ENCODE measurements at regions not wholly inside any gene's neighbourhood (a gene's known extent, or its start where the extent isn't known, plus 50 kb on each side); places are given as distances from the start of the nearest gene placed in this dataset.

DNA sequence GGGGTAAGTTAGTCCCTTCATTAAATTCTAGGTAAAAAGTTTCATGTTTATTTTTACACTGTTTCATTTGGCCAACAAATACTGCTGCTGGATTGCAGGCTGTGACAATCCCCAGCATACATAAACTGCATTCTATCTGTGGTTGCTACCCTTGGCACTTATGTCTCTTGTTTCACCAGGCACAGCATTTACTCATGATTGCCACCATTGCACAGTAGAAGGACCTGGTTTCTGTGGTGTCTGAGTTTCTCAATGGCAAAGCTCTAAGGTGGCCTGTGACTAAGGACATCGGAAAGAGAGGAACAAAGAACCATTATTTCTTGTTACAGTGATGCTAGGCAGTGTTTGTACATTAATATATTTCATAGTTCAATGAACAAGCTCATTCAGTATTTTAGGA is 878.4 kb upstream of the NEGR1 start:
- no peak overlapping the region for H3K4me2 ChIP-seq (ENCODE audit: low read length)
- no peaks in the 10 kb centered on the region for H3K36me3 ChIP-seq (ENCODE audit: insufficient read depth, low read length)

DNA sequence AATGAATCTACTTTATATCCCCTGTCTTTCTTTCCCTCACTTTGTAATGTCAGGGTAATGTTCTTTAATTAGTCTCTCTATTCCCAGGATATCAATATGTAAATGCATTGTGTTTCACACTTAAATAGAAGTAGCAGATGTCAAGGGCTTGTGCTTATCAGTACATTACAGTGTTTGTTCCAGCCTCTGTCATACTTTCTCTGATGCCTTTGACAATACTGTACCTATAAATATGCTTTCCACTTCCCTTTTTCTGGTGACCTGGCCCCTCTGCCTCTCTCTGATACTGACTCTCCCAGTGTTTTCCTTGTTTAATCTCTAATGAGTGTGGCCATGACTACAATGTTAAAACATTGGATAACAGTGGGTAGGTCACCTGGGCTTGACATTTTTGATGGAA is 862.0 kb upstream of the NEGR1 start:
- H3K4me2 ChIP-seq (ENCODE audit: low read length) = no peak overlapping the region
- H3K36me3 ChIP-seq (ENCODE audit: insufficient read depth, low read length) = no peaks in the 10 kb centered on the region
- H3K9ac ChIP-seq (ENCODE audit: low read depth, low read length) = no peak overlapping the region
- H3K27me3 ChIP-seq (ENCODE audit: control insufficient read depth, insufficient read depth, low read length) = no peaks in the 10 kb centered on the region
- no peaks in the 10 kb centered on the region for H3K4me1 ChIP-seq (ENCODE audit: control insufficient read depth, insufficient read depth, low read length)
- H3K9me3 ChIP-seq (replicated peaks; ENCODE audit: low read length) = peaks cover 5% of the 10 kb centered on the region
- H3K4me3 ChIP-seq (ENCODE audit: low read length) = no peak overlapping the region

More for the DNA sequence above, 878.4 kb upstream of the NEGR1 start:
- Histone ChIP-seq H3K9me3 (replicated peaks; ENCODE audit: low read length) (peaks cover 4% of the 10 kb centered on the region), H3K4me3 (ENCODE audit: low read length) (no peak overlapping the region), H3K9ac (ENCODE audit: low read depth, low read length) (no peak overlapping the region), H3K27me3 (ENCODE audit: control insufficient read depth, insufficient read depth, low read length) (no peaks in the 10 kb centered on the region), H3K4me1 (ENCODE audit: control insufficient read depth, insufficient read depth, low read length) (no peaks in the 10 kb centered on the region)

DNA sequence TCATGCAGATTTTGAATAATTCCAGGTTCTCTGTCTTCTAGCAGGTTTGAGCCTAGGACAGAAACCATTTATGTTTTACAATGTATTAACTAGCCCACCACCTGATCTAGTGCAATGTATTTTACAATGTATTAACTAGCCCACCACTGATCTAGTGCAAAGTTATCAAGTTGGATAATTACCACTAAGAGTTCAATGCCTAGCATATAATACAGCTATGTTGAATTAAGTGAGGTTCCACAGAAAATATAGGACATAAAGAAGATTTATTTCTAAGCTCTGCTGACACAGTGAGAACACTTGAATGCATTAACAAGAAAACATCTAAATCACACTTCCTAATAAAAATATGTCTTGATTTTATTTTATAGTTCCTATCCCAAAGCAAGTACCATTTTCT is 854.6 kb upstream of the NEGR1 start:
- Histone ChIP-seq H3K9me3 (replicated peaks; ENCODE audit: low read length) (no peaks in the 10 kb centered on the region), H3K4me3 (ENCODE audit: low read length) (no peak overlapping the region), H3K27me3 (ENCODE audit: control insufficient read depth, insufficient read depth, low read length) (no peaks in the 10 kb centered on the region), H3K36me3 (ENCODE audit: insufficient read depth, low read length) (no peaks in the 10 kb centered on the region), H3K4me2 (ENCODE audit: low read length) (no peak overlapping the region), H3K9ac (ENCODE audit: low read depth, low read length) (no peak overlapping the region), H3K4me1 (ENCODE audit: control insufficient read depth, insufficient read depth, low read length) (no peaks in the 10 kb centered on the region)

- no peak overlapping the region for H3K9ac ChIP-seq (ENCODE audit: low read depth, low read length)
- peaks cover 3% of the 10 kb centered on the region for H3K9me3 ChIP-seq (replicated peaks; ENCODE audit: low read length)
- H3K4me1 ChIP-seq (ENCODE audit: control insufficient read depth, insufficient read depth, low read length) = no peaks in the 10 kb centered on the region
- H3K27me3 ChIP-seq (ENCODE audit: control insufficient read depth, insufficient read depth, low read length) = no peaks in the 10 kb centered on the region
- no peaks in the 10 kb centered on the region for H3K36me3 ChIP-seq (ENCODE audit: insufficient read depth, low read length)
- no peak overlapping the region for H3K4me3 ChIP-seq (ENCODE audit: low read length)
- no peak overlapping the region for H3K4me2 ChIP-seq (ENCODE audit: low read length)
Observed at GRCh38 chr1:73106931-73107330, 824.6 kb upstream of the NEGR1 start.

GRCh38 chr1:73105755-73106154 is 823.4 kb upstream of the NEGR1 start:
- Histone ChIP-seq H3K4me3 (ENCODE audit: low read length) (no peak overlapping the region), H3K27me3 (ENCODE audit: control insufficient read depth, insufficient read depth, low read length) (no peaks in the 10 kb centered on the region), H3K9ac (ENCODE audit: low read depth, low read length) (no peak overlapping the region), H3K9me3 (replicated peaks; ENCODE audit: low read length) (peaks cover 3% of the 10 kb centered on the region), H3K4me2 (ENCODE audit: low read length) (no peak overlapping the region), H3K4me1 (ENCODE audit: control insufficient read depth, insufficient read depth, low read length) (no peaks in the 10 kb centered on the region), H3K36me3 (ENCODE audit: insufficient read depth, low read length) (no peaks in the 10 kb centered on the region)

- Histone ChIP-seq H3K27me3 (ENCODE audit: control insufficient read depth, insufficient read depth, low read length) (no peaks in the 10 kb centered on the region), H3K36me3 (ENCODE audit: insufficient read depth, low read length) (no peaks in the 10 kb centered on the region), H3K4me3 (ENCODE audit: low read length) (no peak overlapping the region), H3K9ac (ENCODE audit: low read depth, low read length) (no peak overlapping the region), H3K4me1 (ENCODE audit: control insufficient read depth, insufficient read depth, low read length) (no peaks in the 10 kb centered on the region), H3K4me2 (ENCODE audit: low read length) (no peak overlapping the region), H3K9me3 (replicated peaks; ENCODE audit: low read length) (peaks cover 3% of the 10 kb centered on the region)
Observed at GRCh38 chr1:73104749-73105148, 822.4 kb upstream of the NEGR1 start.

GRCh38 chr1:73100216-73100615 is 817.9 kb upstream of the NEGR1 start:
- Histone ChIP-seq H3K4me1 (ENCODE audit: control insufficient read depth, insufficient read depth, low read length) (no peaks in the 10 kb centered on the region), H3K27me3 (ENCODE audit: control insufficient read depth, insufficient read depth, low read length) (no peaks in the 10 kb centered on the region), H3K36me3 (ENCODE audit: insufficient read depth, low read length) (no peaks in the 10 kb centered on the region), H3K9ac (ENCODE audit: low read depth, low read length) (no peak overlapping the region), H3K4me2 (ENCODE audit: low read length) (no peak overlapping the region), H3K9me3 (replicated peaks; ENCODE audit: low read length) (peaks cover 3% of the 10 kb centered on the region), H3K4me3 (ENCODE audit: low read length) (no peak overlapping the region)

- peaks cover 3% of the 10 kb centered on the region for H3K9me3 ChIP-seq (replicated peaks; ENCODE audit: low read length)
- H3K9ac ChIP-seq (ENCODE audit: low read depth, low read length) = no peak overlapping the region
- H3K4me1 ChIP-seq (ENCODE audit: control insufficient read depth, insufficient read depth, low read length) = no peaks in the 10 kb centered on the region
Observed at GRCh38 chr1:73097917-73098316, 815.6 kb upstream of the NEGR1 start.

DNA sequence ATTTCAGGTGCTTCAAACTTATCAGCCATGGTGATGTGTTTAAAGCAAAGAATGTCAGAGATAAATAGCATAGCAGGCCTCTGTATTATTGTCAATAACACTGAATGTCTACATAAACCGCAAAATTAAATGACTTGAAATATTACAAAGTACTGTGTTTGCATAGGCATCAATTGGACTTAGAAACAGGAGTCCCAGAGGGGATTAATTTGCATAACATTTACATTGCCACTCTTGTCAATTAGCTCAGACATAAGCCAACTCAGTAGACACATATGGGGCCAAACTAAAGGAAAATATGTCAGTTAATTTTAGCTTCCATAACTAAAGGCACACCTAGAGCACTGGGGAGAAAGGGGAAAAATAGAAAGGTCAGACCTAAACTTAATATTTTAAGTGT is 814.5 kb upstream of the NEGR1 start:
- Histone ChIP-seq H3K9me3 (replicated peaks; ENCODE audit: low read length) (peaks cover 3% of the 10 kb centered on the region), H3K4me2 (ENCODE audit: low read length) (no peak overlapping the region), H3K27me3 (ENCODE audit: control insufficient read depth, insufficient read depth, low read length) (no peaks in the 10 kb centered on the region), H3K4me1 (ENCODE audit: control insufficient read depth, insufficient read depth, low read length) (no peaks in the 10 kb centered on the region), H3K9ac (ENCODE audit: low read depth, low read length) (no peak overlapping the region), H3K36me3 (ENCODE audit: insufficient read depth, low read length) (no peaks in the 10 kb centered on the region), H3K4me3 (ENCODE audit: low read length) (no peak overlapping the region)

More at GRCh38 chr1:73097917-73098316, 815.6 kb upstream of the NEGR1 start:
- no peaks in the 10 kb centered on the region for H3K27me3 ChIP-seq (ENCODE audit: control insufficient read depth, insufficient read depth, low read length)
- no peaks in the 10 kb centered on the region for H3K36me3 ChIP-seq (ENCODE audit: insufficient read depth, low read length)
- no peak overlapping the region for H3K4me2 ChIP-seq (ENCODE audit: low read length)
- no peak overlapping the region for H3K4me3 ChIP-seq (ENCODE audit: low read length)

DNA sequence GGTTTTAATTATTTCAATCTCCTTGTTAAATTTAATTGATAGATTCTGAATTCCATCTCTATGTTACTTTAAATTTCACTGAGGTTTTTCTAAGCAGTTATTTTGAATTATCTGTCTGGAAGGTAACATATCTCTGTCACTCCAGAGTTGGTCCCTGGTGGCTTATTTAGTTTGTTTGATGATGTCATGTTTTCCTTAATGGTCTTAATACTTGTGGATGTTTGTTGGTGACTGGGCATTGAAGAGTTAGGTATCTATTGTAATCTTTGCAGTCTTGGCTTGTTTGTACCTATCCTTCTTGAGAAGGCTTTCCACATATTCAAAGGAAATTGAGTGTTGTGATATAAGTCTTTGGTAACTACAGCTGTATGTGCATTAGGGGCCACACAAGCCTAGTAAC is 810.0 kb upstream of the NEGR1 start:
- peaks cover 3% of the 10 kb centered on the region for H3K9me3 ChIP-seq (replicated peaks; ENCODE audit: low read length)
- no peaks in the 10 kb centered on the region for H3K36me3 ChIP-seq (ENCODE audit: insufficient read depth, low read length)
- H3K4me3 ChIP-seq (ENCODE audit: low read length) = no peak overlapping the region
- no peak overlapping the region for H3K9ac ChIP-seq (ENCODE audit: low read depth, low read length)
- no peaks in the 10 kb centered on the region for H3K4me1 ChIP-seq (ENCODE audit: control insufficient read depth, insufficient read depth, low read length)
- H3K27me3 ChIP-seq (ENCODE audit: control insufficient read depth, insufficient read depth, low read length) = no peaks in the 10 kb centered on the region
- H3K4me2 ChIP-seq (ENCODE audit: low read length) = no peak overlapping the region

DNA sequence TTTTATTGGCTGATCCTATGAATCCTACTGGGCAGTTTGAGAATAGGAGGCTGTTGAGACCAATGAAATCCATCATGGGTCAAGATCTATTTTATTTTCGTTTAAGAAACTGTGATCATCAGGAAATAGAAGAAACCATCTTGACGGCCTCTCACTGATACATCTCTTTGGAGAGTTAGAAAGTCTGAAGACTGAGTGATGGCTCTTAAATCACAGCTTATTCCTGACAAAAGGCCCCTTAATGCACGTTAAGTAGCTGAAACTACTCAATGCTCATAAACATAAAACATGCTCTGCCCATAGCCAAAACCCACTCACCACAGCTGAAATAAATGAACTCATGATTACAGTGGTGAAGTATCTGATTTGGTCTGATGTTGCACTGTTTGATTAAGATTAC is 784.5 kb upstream of the NEGR1 start:
- Histone ChIP-seq H3K27me3 (ENCODE audit: control insufficient read depth, insufficient read depth, low read length) (no peaks in the 10 kb centered on the region), H3K4me2 (ENCODE audit: low read length) (no peak overlapping the region), H3K4me3 (ENCODE audit: low read length) (no peak overlapping the region), H3K4me1 (ENCODE audit: control insufficient read depth, insufficient read depth, low read length) (no peaks in the 10 kb centered on the region), H3K9ac (ENCODE audit: low read depth, low read length) (no peak overlapping the region), H3K9me3 (replicated peaks; ENCODE audit: low read length) (no peaks in the 10 kb centered on the region), H3K36me3 (ENCODE audit: insufficient read depth, low read length) (no peaks in the 10 kb centered on the region)

- no peaks in the 10 kb centered on the region for H3K36me3 ChIP-seq (ENCODE audit: insufficient read depth, low read length)
- H3K9ac ChIP-seq (ENCODE audit: low read depth, low read length) = no peak overlapping the region
- H3K9me3 ChIP-seq (replicated peaks; ENCODE audit: low read length) = no peaks in the 10 kb centered on the region
- H3K4me1 ChIP-seq (ENCODE audit: control insufficient read depth, insufficient read depth, low read length) = no peaks in the 10 kb centered on the region
- no peak overlapping the region for H3K4me3 ChIP-seq (ENCODE audit: low read length)
- no peaks in the 10 kb centered on the region for H3K27me3 ChIP-seq (ENCODE audit: control insufficient read depth, insufficient read depth, low read length)
- no peak overlapping the region for H3K4me2 ChIP-seq (ENCODE audit: low read length)
Observed at GRCh38 chr1:73065339-73066041, 783.2 kb upstream of the NEGR1 start.
